Fibroblast of lung (primary cell): ENCODE measurements at regions not wholly inside any gene's neighbourhood (a gene's known extent, or its start where the extent isn't known, plus 50 kb on each side); places are given as distances from the start of the nearest gene placed in this dataset.
A peak's percentile ranks its signal among the peaks of the same experiment; 100 is the strongest.

Experiments
- DNase-seq, 2 donors: peaks; one replicate each; pipeline versions ENCODE4 v3.0.0 to v3.0.0-alpha.2; 2010; ENCODE audit warnings: low read depth in 2 of 2
- H2AFZ ChIP-seq: 2 replicates; pipeline ENCODE4 v1.5.1; 2012; ENCODE audit warnings: low read length, control low read depth, inconsistent platforms
- H3K27ac ChIP-seq: 2 replicates; pipeline ENCODE4 v1.5.1; 2011; ENCODE audit warnings: low read length, control low read depth; ENCODE audit not compliant: insufficient read depth
- H3K27me3 ChIP-seq: 2 replicates; pipeline ENCODE4 v1.5.1; 2011; ENCODE audit warnings: mild to moderate bottlenecking, low read length; ENCODE audit not compliant: control insufficient read depth, insufficient read depth
- H3K36me3 ChIP-seq: 2 replicates; pipeline ENCODE4 v1.5.1; 2011; ENCODE audit warnings: low read length; ENCODE audit not compliant: control insufficient read depth, insufficient read depth
- H3K4me1 ChIP-seq: 2 replicates; pipeline ENCODE4 v1.5.1; 2011; ENCODE audit warnings: low read length; ENCODE audit not compliant: control insufficient read depth, insufficient read depth; ENCODE audit errors: extremely low read depth
- H3K4me2 ChIP-seq: 2 replicates; pipeline ENCODE4 v1.5.1; 2011; ENCODE audit warnings: low read length, control low read depth; ENCODE audit not compliant: insufficient read depth; ENCODE audit errors: extremely low read depth
- H3K4me3 ChIP-seq, 4 experiments: fragments of 200-600 bp in 1 of 4; sonication (generic) in 1 of 4; replicated peaks in 1 of 4; 2 replicates each; pipeline ENCODE4 v1.5.1; 2011 to 2016; ENCODE audit warnings: low read length in 4 of 4, low read depth in 3 of 4, mild to moderate bottlenecking in 3 of 4, control low read depth in 2 of 4, inconsistent platforms in 1 of 4, mixed read lengths in 1 of 4; ENCODE audit not compliant: insufficient read depth in 1 of 4; ENCODE audit errors: control extremely low read depth in 1 of 4
- H3K79me2 ChIP-seq: 2 replicates; pipeline ENCODE4 v1.5.1; 2012; ENCODE audit warnings: mild to moderate bottlenecking, low read length, inconsistent platforms; ENCODE audit not compliant: control insufficient read depth, insufficient read depth
- H3K9ac ChIP-seq: 2 replicates; pipeline ENCODE4 v1.5.1; 2011; ENCODE audit warnings: mild to moderate bottlenecking, low read length, control low read depth; ENCODE audit not compliant: insufficient read depth
- H3K9me3 ChIP-seq: 2 replicates; pipeline ENCODE4 v1.5.1; 2012; ENCODE audit warnings: low read depth, low read length; ENCODE audit not compliant: control insufficient read depth, insufficient read depth
- H4K20me1 ChIP-seq: 2 replicates; pipeline ENCODE4 v1.5.1; 2011; ENCODE audit warnings: low read length; ENCODE audit not compliant: control insufficient read depth, insufficient read depth; ENCODE audit errors: extremely low read depth
- EZH2 ChIP-seq: IDR thresholded peaks from 2 replicates; pipeline ENCODE4 v1.5.1; 2012; ENCODE audit warnings: low read length, control low read depth, mild to moderate bottlenecking; ENCODE audit errors: missing control alignments
- TF ChIP-seq, protein P1 (sequence below), 2 donors: IDR thresholded peaks in 1 of 2; conservative IDR thresholded peaks in 1 of 2; 1 replicate in 1 of 2; 2 replicates in 1 of 2; pipeline ENCODE4 v1.5.1; 2011 to 2012; ENCODE audit warnings: low read length in 2 of 2, control low read depth in 1 of 2, inconsistent platforms in 1 of 2, low read depth in 1 of 2, mild to moderate bottlenecking in 1 of 2

DNA sequence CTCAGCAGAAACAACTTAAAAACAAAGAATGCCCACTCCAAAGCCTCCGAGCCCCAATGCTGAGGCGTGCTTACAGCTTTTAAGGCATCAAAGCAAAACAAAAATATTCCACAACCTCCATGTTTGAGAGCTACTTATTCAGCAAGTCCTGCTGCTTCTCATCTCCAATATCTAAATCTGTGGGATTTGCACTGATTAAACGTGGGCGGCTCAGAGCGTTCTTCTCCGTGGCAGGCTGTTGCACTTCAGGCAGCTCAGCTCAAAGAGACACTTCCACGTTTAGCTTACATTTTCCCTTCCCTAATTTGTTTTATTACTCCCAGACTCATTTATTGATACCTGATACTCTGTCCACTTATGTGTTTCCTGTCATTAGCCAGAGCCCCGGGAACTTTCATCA lies 282.6 kb upstream of the MCTP2 start:
- H3K27me3 ChIP-seq, result no peaks in the 10 kb centered on the region
- no peaks in the 10 kb centered on the region for H4K20me1 ChIP-seq
- no peak overlapping the region for H3K4me3 ChIP-seq
- H2AFZ ChIP-seq, result no peak overlapping the region
- H3K9me3 ChIP-seq, result no peaks in the 10 kb centered on the region
- H3K4me2 ChIP-seq, result no peak overlapping the region
- H3K36me3 ChIP-seq, result no peaks in the 10 kb centered on the region
- H3K4me1 ChIP-seq, result no peaks in the 10 kb centered on the region
- H3K79me2 ChIP-seq, result no peaks in the 10 kb centered on the region
- no peak for DNase-seq
- H3K9ac ChIP-seq, result no peak overlapping the region
- TF ChIP-seq, protein P1, sequence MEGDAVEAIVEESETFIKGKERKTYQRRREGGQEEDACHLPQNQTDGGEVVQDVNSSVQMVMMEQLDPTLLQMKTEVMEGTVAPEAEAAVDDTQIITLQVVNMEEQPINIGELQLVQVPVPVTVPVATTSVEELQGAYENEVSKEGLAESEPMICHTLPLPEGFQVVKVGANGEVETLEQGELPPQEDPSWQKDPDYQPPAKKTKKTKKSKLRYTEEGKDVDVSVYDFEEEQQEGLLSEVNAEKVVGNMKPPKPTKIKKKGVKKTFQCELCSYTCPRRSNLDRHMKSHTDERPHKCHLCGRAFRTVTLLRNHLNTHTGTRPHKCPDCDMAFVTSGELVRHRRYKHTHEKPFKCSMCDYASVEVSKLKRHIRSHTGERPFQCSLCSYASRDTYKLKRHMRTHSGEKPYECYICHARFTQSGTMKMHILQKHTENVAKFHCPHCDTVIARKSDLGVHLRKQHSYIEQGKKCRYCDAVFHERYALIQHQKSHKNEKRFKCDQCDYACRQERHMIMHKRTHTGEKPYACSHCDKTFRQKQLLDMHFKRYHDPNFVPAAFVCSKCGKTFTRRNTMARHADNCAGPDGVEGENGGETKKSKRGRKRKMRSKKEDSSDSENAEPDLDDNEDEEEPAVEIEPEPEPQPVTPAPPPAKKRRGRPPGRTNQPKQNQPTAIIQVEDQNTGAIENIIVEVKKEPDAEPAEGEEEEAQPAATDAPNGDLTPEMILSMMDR (conservative IDR thresholded peaks at IDR 0.05 in 1 of 2, IDR thresholded peaks at IDR 0.05 in 1 of 2; ENCODE audit: low read depth in 1 of 2, low read length in 2 of 2), result no peak
- no peak for TF ChIP-seq EZH2
- no peak overlapping the region for H3K27ac ChIP-seq

DNA sequence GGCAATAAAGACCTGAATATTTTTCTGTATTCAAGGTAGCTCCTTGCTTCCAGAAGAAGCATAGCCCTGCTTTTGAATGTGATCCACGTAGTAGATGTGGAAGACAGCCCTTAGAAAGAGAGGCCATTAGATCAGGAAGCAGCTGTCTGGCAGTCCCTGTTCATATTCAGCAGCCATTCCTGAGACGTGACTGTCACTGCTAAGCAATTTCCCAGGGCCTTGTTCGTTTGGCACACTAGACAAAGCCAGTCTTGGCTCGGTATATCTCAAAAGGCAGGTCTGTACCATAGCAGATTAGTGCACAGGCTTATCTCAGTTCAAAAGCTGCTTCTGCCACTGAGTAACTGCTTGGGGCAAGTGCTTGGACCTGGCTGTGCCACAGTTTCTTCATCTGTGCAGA lies 287.8 kb upstream of the MCTP2 start:
- H4K20me1 ChIP-seq, result no peaks in the 10 kb centered on the region
- peak in 1 of 2 donors; percentile 58 for DNase-seq
- H3K9me3 ChIP-seq, result no peaks in the 10 kb centered on the region
- H2AFZ ChIP-seq, result no peak overlapping the region
- H3K9ac ChIP-seq, result no peak overlapping the region
- no peak overlapping the region for H3K4me3 ChIP-seq
- H3K4me1 ChIP-seq, result no peaks in the 10 kb centered on the region
- TF ChIP-seq EZH2, result no peak
- TF ChIP-seq, protein P1 (conservative IDR thresholded peaks at IDR 0.05 in 1 of 2, IDR thresholded peaks at IDR 0.05 in 1 of 2; ENCODE audit: low read depth in 1 of 2, low read length in 2 of 2), result no peak
- H3K27ac ChIP-seq, result no peak overlapping the region
- no peak overlapping the region for H3K4me2 ChIP-seq
- H3K36me3 ChIP-seq, result no peaks in the 10 kb centered on the region
- H3K79me2 ChIP-seq, result no peaks in the 10 kb centered on the region
- no peaks in the 10 kb centered on the region for H3K27me3 ChIP-seq

DNA sequence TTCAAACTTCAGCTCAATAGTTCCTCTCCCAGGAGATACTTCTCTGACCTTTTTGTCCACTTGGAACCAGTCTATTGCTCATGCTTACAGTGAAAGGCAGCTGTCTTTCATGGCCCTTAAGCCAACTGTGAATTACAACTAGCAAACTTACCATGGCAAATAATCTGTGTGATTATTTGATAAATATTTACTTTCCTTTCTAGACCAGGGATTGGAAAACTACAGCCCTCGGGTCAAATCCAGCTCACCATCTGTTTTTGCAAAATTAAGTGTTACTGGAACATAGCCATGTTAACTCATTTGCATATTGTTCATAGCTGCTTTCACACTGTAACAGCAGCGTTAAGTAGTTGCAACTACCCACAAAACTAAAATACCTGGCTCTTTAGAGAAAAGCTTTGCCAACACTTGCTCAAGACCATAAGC lies 289.1 kb upstream of the MCTP2 start:
- H4K20me1 ChIP-seq, result no peaks in the 10 kb centered on the region
- H3K4me2 ChIP-seq, result no peak overlapping the region
- H3K27me3 ChIP-seq, result no peaks in the 10 kb centered on the region
- H3K27ac ChIP-seq, result no peak overlapping the region
- H3K9me3 ChIP-seq, result no peaks in the 10 kb centered on the region
- H3K79me2 ChIP-seq, result no peaks in the 10 kb centered on the region
- no peaks in the 10 kb centered on the region for H3K36me3 ChIP-seq
- TF ChIP-seq, protein P1 (conservative IDR thresholded peaks at IDR 0.05 in 1 of 2, IDR thresholded peaks at IDR 0.05 in 1 of 2; ENCODE audit: low read depth in 1 of 2, low read length in 2 of 2), result no peak
- no peak for TF ChIP-seq EZH2
- no peaks in the 10 kb centered on the region for H3K4me1 ChIP-seq
- no peak overlapping the region for H2AFZ ChIP-seq
- peak in 1 of 2 donors; percentile 51 for DNase-seq
- no peak overlapping the region for H3K9ac ChIP-seq
- no peak overlapping the region for H3K4me3 ChIP-seq
